Activated naive CD8-positive, alpha-beta T cell treated with anti-CD3 and anti-CD28 coated beads, Interleukin-2, amount 50 U/mL, for 24 hours (primary cell): ENCODE measurements at regions not wholly inside any gene's neighbourhood (a gene's known extent, or its start where the extent isn't known, plus 50 kb on each side); places are given as distances from the start of the nearest gene placed in this dataset.

ENCODE experiments used
- ATAC-seq: fragments of 150-1000 bp; cut with Tn5 transposase; one replicate; pipeline ENCODE4 v1.10.0; 2021
- DNase-seq: peaks from one replicate; pipeline ENCODE4 v3.0.0; 2021
- H3K27ac Mint-ChIP-seq: one replicate; pipeline ENCODE4 v1.8.0; 2021; ENCODE audit warnings: mild to moderate bottlenecking, mixed read lengths
- H3K27me3 Mint-ChIP-seq: one replicate; pipeline ENCODE4 v1.8.0; 2021; ENCODE audit warnings: mixed read lengths
- H3K36me3 Mint-ChIP-seq: one replicate; pipeline ENCODE4 v1.8.0; 2021; ENCODE audit warnings: low read depth, mixed read lengths
- H3K4me1 Mint-ChIP-seq: one replicate; pipeline ENCODE4 v1.8.0; 2021; ENCODE audit warnings: mixed read lengths
- H3K4me3 Mint-ChIP-seq: one replicate; pipeline ENCODE4 v1.8.0; 2021; ENCODE audit warnings: mild to moderate bottlenecking, moderate library complexity, mixed read lengths
- H3K9me3 Mint-ChIP-seq: one replicate; pipeline ENCODE4 v1.8.0; 2021; ENCODE audit warnings: mixed read lengths

- H3K27me3 Mint-ChIP-seq: no peaks in the 10 kb centered on the region
- DNase-seq (no peak), ATAC-seq (no peak)
- H3K27ac Mint-ChIP-seq: no peak overlapping the region
- no peaks in the 10 kb centered on the region for H3K4me1 Mint-ChIP-seq
- no peaks in the 10 kb centered on the region for H3K36me3 Mint-ChIP-seq
- H3K4me3 Mint-ChIP-seq: no peak overlapping the region
- H3K9me3 Mint-ChIP-seq: no peaks in the 10 kb centered on the region
Observed at GRCh38 chr16:11425140-11425539, 79.9 kb downstream of the RMI2 start.

DNA sequence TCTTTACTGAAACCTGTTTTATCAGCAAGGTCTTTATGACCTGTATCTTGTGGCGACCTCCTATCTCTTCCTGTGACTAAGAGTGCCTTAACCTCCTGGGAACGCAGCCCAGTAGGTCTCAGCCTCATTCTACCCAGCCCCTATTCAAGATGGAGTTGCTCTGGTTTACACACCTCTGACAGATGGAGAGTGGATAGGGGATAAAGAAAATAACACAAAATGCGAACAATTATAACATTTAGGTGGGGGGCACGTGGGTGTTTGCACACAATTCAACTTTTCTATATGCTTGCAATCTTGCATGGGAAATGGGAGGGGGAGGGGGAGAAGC is 83.3 kb downstream of the RMI2 start:
- ATAC-seq: no peak
- Mint-ChIP-seq H3K27me3 (no peaks in the 10 kb centered on the region), H3K27ac (no peak overlapping the region)

DNA sequence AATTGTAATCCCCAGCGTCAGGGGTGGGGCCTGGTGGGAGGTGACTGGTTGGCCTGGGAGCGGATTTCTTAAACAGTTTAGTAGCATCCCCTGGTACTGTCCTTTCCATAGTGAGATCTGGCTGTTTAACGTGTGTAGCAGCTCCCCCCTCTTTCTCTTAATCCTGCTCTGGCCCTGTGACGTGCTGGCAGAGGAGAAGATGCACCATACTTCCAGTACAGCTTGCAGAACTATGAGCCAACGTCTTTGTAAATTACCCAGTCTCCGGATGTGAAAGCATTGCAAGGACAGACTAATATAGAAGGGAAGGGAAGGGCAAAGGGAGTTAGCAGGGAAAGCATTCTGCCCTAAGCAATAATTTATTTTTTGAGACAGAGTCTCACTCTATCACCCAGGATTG is 83.9 kb downstream of the RMI2 start:
- Mint-ChIP-seq H3K27me3 (no peaks in the 10 kb centered on the region), H3K9me3 (no peaks in the 10 kb centered on the region), H3K4me1 (no peaks in the 10 kb centered on the region), H3K4me3 (no peak overlapping the region), H3K36me3 (no peaks in the 10 kb centered on the region), H3K27ac (no peak overlapping the region)
- no peak for ATAC-seq
- DNase-seq: no peak

More for the DNA sequence above, 83.3 kb downstream of the RMI2 start:
- no peak overlapping the region for H3K4me3 Mint-ChIP-seq
- H3K4me1 Mint-ChIP-seq: no peaks in the 10 kb centered on the region
- H3K36me3 Mint-ChIP-seq: no peaks in the 10 kb centered on the region
- no peaks in the 10 kb centered on the region for H3K9me3 Mint-ChIP-seq
- no peak for DNase-seq

GRCh38 chr16:11429823-11430222 is 84.6 kb downstream of the RMI2 start:
- ATAC-seq (no peak), DNase-seq (no peak)
- no peak overlapping the region for H3K4me3 Mint-ChIP-seq
- no peaks in the 10 kb centered on the region for H3K36me3 Mint-ChIP-seq
- no peaks in the 10 kb centered on the region for H3K27me3 Mint-ChIP-seq
- H3K9me3 Mint-ChIP-seq: no peaks in the 10 kb centered on the region
- H3K27ac Mint-ChIP-seq: no peak overlapping the region
- H3K4me1 Mint-ChIP-seq: no peaks in the 10 kb centered on the region

DNA sequence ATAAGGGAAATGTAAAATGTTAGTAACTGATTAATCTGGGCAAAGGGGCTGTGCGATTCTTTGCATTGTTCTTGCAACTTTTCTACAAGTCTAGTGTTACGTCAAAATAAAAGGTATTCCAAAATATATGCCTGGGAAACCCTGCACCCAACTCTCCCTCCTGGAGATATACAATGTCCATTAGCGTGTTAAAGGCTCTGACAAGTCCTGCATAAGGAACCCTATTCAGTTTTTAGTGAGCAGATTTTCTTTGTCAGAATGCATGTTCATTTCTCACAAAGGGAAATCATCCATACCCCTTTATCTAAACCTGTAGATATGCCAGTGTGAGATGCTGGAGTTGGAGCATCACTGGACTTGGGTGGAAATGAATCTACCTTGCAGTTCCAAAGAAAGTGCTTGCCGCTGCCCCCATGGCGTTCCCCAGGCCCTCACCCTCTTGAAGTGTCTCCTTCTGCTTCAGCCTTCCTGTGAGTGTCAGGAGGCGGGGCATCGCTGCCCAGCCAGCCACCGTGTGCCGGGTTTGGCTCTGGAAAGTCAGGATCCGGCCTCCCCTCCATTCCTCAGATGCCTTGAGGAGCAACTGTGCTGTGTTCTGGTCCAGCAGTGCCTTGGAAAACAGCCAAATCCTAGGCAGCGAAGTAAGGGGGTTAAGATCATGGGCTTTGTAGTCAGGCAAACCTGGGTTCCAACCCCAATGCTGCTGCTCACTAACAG is 85.5 kb downstream of the RMI2 start:
- H3K27me3 Mint-ChIP-seq: no peaks in the 10 kb centered on the region

DNA sequence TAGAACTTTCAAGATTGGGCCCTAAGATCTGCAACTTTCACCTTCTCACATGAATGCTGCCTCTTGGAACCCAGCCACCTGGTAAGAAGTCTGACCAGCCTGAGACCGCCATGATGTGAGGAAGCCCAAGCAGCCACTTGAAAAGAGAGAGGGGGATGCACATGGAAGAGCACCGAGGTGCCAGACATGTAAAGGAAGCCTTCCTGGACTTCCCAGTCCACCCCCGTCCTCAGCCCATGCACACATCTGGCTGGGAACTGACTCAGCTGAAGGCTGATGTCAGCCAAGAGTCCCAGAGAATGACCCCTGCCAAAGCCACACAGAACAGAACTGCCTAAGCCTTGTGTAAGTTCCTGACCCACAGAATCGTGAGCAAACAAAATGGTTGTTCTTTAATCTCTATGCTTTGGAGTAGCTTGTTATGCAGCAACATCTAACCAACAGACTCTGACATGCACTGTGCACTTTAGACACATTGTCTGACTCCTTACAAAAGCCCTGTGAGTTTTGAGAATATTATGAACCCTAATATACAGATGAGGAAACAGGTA is 86.7 kb downstream of the RMI2 start:
- DNase-seq: no peak
- no peaks in the 10 kb centered on the region for H3K36me3 Mint-ChIP-seq
- no peaks in the 10 kb centered on the region for H3K9me3 Mint-ChIP-seq
- no peak overlapping the region for H3K4me3 Mint-ChIP-seq
- H3K4me1 Mint-ChIP-seq: no peaks in the 10 kb centered on the region
- ATAC-seq: no peak
- no peak overlapping the region for H3K27ac Mint-ChIP-seq
- H3K27me3 Mint-ChIP-seq: peaks cover 1% of the 10 kb centered on the region

More for the DNA sequence above, 85.5 kb downstream of the RMI2 start:
- H3K4me1 Mint-ChIP-seq: no peaks in the 10 kb centered on the region
- H3K27ac Mint-ChIP-seq: no peak overlapping the region
- no peaks in the 10 kb centered on the region for H3K36me3 Mint-ChIP-seq
- no peak overlapping the region for H3K4me3 Mint-ChIP-seq
- no peak for DNase-seq
- ATAC-seq: no peak
- H3K9me3 Mint-ChIP-seq: no peaks in the 10 kb centered on the region

DNA sequence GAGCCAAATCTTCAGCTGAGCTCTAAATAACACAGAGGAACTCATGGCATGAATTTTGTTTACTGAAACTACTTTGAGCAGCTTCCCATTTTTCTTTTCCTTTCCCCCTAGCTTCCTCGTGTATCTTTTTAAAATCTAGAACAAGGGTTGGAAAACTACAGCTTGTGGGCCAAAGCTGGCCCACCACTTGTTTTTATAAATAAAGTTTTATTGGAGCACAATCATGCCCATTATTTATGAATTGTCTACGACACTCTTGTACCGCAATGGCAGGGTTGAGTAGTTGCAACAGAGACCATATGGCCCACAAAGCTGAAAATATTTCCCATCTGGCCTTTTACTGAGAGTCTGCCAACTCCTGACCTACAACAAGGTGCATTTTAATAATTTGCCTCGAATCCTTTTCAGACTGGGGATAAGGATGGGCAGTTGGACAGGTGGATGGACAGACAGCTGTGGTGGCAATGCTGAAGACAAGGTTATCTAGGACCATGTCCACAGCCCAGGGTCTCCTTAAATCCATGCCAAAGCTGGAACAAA is 87.7 kb downstream of the RMI2 start:
- H3K9me3 Mint-ChIP-seq: no peaks in the 10 kb centered on the region
- H3K4me3 Mint-ChIP-seq: no peak overlapping the region

DNA sequence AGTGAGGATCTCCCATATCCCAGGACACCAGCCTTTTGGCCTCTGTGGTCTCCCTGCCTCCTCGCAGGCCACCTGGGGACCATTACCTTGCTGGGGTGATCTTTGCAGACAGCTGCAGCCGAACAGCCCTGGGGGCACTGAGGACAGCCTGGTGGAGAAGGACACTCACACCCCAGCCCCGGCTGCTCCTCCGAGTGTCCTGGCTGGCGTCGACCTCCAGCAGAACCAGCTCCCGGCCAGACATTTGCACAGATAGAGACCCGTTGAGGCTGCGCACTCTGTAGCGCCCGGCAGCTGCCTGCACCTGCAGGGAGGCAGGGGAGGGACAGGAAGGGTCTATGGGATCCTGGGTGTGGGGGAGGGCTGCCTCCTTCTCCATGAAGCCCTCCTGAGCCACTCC is 90.3 kb downstream of the RMI2 start:
- Mint-ChIP-seq H3K27me3 (peaks cover 2% of the 10 kb centered on the region), H3K9me3 (no peaks in the 10 kb centered on the region)

More for the DNA sequence above, 87.7 kb downstream of the RMI2 start:
- Mint-ChIP-seq H3K4me1 (no peaks in the 10 kb centered on the region), H3K36me3 (no peaks in the 10 kb centered on the region), H3K27me3 (peaks cover 2% of the 10 kb centered on the region), H3K27ac (no peak overlapping the region)
- ATAC-seq (no peak), DNase-seq (no peak)

DNA sequence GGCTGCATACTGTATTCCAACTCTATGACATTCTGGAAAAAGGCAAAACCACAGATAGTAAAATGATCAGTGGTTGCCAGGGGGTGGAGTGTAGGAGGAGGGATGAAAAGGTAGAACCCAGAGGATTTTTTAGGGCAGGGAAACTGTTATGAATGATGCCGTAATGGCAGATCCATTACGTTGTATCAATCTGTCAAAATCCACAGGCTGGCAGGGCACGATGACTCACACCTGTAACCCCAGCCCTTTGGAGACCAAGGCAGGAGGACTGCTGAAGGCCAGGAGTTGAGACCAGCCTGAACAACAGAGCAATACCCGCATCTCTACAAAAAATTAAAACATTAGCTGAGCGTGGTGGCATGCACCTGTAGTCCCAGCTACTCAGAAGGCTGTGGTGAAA is 91.8 kb downstream of the RMI2 start:
- Mint-ChIP-seq H3K4me3 (no peak overlapping the region), H3K27me3 (peaks cover 2% of the 10 kb centered on the region), H3K27ac (no peak overlapping the region), H3K4me1 (no peaks in the 10 kb centered on the region), H3K9me3 (peaks cover 4% of the 10 kb centered on the region), H3K36me3 (peaks cover 4% of the 10 kb centered on the region)
- ATAC-seq (no peak), DNase-seq (no peak)

More for the DNA sequence above, 90.3 kb downstream of the RMI2 start:
- no peak overlapping the region for H3K27ac Mint-ChIP-seq
- ATAC-seq (no peak), DNase-seq (no peak)
- no peak overlapping the region for H3K4me3 Mint-ChIP-seq
- H3K4me1 Mint-ChIP-seq: no peaks in the 10 kb centered on the region
- H3K36me3 Mint-ChIP-seq: no peaks in the 10 kb centered on the region

DNA sequence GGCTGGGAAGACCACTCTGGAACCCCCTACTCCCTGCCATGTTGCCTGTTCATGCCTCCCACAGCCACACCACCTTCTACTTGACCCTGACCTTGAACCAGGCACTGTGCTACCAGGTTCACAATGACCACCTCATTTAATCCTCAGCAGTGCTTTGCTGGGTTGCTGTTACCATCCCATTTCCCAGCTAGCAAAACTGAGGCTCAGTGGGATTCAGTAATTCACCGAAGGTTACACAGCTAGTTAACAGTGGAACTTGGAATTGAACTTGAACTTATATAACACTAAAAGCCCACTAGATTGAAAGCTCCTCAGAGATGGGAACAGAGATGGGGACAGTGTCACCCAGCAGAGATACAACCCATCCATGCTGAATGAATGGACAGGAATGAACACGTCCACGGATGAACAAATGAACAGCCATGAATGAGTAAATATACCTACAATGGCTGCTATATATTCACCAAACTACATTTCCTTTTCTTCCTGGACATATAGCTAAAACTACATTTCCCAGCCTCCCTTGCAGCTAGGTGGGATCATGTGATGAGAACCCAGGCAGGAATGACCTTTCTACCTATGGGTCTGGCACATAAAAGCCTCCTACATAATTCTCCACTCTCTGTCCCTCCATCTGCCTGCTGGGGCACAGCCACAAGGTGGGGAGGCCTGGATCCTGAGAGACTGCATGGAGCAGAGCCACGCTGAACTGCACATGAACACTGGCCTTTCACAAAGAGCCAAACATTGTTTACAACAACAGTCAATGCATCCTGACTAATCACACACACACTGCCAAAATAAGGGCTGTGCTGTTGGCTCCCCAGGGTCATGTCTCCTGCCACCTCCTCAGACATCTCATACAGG is 94.8 kb downstream of the RMI2 start:
- H3K36me3 Mint-ChIP-seq: peaks cover 4% of the 10 kb centered on the region
- H3K27me3 Mint-ChIP-seq: peaks cover 2% of the 10 kb centered on the region
- H3K27ac Mint-ChIP-seq: no peak overlapping the region
- DNase-seq: no peak
- H3K9me3 Mint-ChIP-seq: peaks cover 4% of the 10 kb centered on the region
- no peaks in the 10 kb centered on the region for H3K4me1 Mint-ChIP-seq
- no peak overlapping the region for H3K4me3 Mint-ChIP-seq
- ATAC-seq: no peak

- ATAC-seq (no peak), DNase-seq (no peak)
- Mint-ChIP-seq H3K9me3 (peaks cover 4% of the 10 kb centered on the region), H3K36me3 (peaks cover 4% of the 10 kb centered on the region), H3K4me3 (no peak overlapping the region), H3K4me1 (no peaks in the 10 kb centered on the region), H3K27me3 (peaks cover 2% of the 10 kb centered on the region), H3K27ac (no peak overlapping the region)
Observed at GRCh38 chr16:11440657-11441012, 95.4 kb downstream of the RMI2 start.

- no peak for ATAC-seq
- H3K36me3 Mint-ChIP-seq: peaks cover 4% of the 10 kb centered on the region
- no peak overlapping the region for H3K4me3 Mint-ChIP-seq
- H3K9me3 Mint-ChIP-seq: peaks cover 4% of the 10 kb centered on the region
- no peak overlapping the region for H3K27ac Mint-ChIP-seq
- no peaks in the 10 kb centered on the region for H3K27me3 Mint-ChIP-seq
- H3K4me1 Mint-ChIP-seq: no peaks in the 10 kb centered on the region
- DNase-seq: no peak
Observed at GRCh38 chr16:11445486-11445885, 100.2 kb downstream of the RMI2 start.

DNA sequence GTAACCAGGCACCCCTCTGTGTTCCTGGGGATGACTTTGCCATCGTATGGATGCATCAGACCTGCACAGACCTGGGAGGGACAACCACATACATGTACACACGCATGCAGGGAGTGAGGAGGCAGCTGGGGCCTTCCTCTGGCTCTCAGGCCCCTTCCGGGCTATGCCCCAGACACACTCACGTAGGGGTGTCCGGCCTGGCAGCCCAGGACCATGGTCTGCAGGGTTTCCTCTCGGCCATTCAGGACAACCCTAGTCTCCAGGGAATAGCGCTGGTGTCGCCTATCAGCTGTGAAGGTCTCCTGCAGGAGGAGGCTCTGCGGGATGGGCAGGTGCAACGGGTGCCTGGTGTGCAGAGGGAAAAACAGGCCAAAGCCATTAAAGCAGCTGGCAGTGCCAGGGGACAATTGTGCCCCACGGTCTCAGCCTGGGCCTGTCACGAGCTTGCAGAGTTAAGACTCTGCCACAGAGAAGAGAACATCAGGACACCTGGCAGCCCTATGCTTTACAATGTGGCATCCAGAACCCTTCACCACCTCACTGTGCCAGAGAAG is 101.4 kb downstream of the RMI2 start:
- Mint-ChIP-seq H3K9me3 (no peaks in the 10 kb centered on the region), H3K36me3 (no peaks in the 10 kb centered on the region), H3K4me1 (no peaks in the 10 kb centered on the region), H3K27me3 (no peaks in the 10 kb centered on the region), H3K27ac (no peak overlapping the region), H3K4me3 (no peak overlapping the region)
- DNase-seq: no peak
- ATAC-seq: no peak

DNA sequence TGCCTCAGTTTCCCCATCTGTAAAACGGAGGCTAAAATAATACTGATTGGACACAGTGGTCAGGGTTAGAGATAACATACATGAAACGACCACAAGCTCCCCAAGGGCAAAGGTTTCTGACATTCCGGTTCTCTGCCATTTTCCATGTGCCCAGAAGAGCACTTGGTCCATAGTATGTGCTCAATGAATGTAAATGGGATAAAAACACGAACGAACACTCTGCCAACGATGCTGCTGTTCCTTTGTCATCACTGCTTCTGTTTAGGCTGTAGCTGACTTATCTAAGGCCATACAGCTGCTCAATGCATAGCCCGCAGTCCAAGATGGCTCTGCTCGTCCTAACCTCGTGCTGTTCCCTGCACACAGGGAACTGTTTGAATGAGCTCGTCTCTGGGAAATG is 102.0 kb downstream of the RMI2 start:
- Mint-ChIP-seq H3K9me3 (no peaks in the 10 kb centered on the region), H3K4me1 (no peaks in the 10 kb centered on the region), H3K27ac (no peak overlapping the region), H3K27me3 (no peaks in the 10 kb centered on the region), H3K4me3 (no peak overlapping the region), H3K36me3 (no peaks in the 10 kb centered on the region)
- ATAC-seq (no peak), DNase-seq (no peak)

GRCh38 chr16:11447836-11448235 is 102.6 kb downstream of the RMI2 start:
- ATAC-seq (no peak), DNase-seq (no peak)
- H3K36me3 Mint-ChIP-seq: no peaks in the 10 kb centered on the region
- H3K27me3 Mint-ChIP-seq: no peaks in the 10 kb centered on the region
- H3K9me3 Mint-ChIP-seq: no peaks in the 10 kb centered on the region
- H3K27ac Mint-ChIP-seq: no peak overlapping the region
- H3K4me3 Mint-ChIP-seq: no peak overlapping the region
- no peaks in the 10 kb centered on the region for H3K4me1 Mint-ChIP-seq
